Stimulated activated naive CD8-positive, alpha-beta T cell treated with anti-CD3 and anti-CD28 coated beads, Interleukin-15, Interleukin-2, amounts not matched to agents 100 ng/mL and 50 ng/mL, for 24 hours (primary cell): ENCODE measurements at regions not wholly inside any gene's neighbourhood (a gene's known extent, or its start where the extent isn't known, plus 50 kb on each side); places are given as distances from the start of the nearest gene placed in this dataset.

Experiments
- H3K27ac Mint-ChIP-seq: one replicate; pipeline ENCODE4 v1.8.0; 2021; ENCODE audit warnings: mild to moderate bottlenecking, mixed read lengths
- H3K27me3 Mint-ChIP-seq: one replicate; pipeline ENCODE4 v1.8.0; 2021; ENCODE audit warnings: mixed read lengths
- H3K36me3 Mint-ChIP-seq: one replicate; pipeline ENCODE4 v1.8.0; 2021; ENCODE audit warnings: low read depth, mixed read lengths
- H3K4me1 Mint-ChIP-seq: one replicate; pipeline ENCODE4 v1.8.0; 2021; ENCODE audit warnings: low read depth, mixed read lengths
- H3K4me3 Mint-ChIP-seq: one replicate; pipeline ENCODE4 v1.8.0; 2021; ENCODE audit warnings: mild to moderate bottlenecking, mixed read lengths
- H3K9me3 Mint-ChIP-seq: one replicate; pipeline ENCODE4 v1.8.0; 2021; ENCODE audit warnings: mixed read lengths

- peaks cover 3% of the 10 kb centered on the region for H3K27me3 Mint-ChIP-seq
Measured at GRCh38 chr2:65727381-65727780, 295.0 kb upstream of the SPRED2 start.

GRCh38 chr2:65724752-65725151, 292.4 kb upstream of the SPRED2 start:
- H3K27me3 Mint-ChIP-seq: peaks cover 3% of the 10 kb centered on the region
- no peak overlapping the region for H3K27ac Mint-ChIP-seq
- no peaks in the 10 kb centered on the region for H3K36me3 Mint-ChIP-seq
- no peak overlapping the region for H3K4me3 Mint-ChIP-seq
- H3K4me1 Mint-ChIP-seq: no peaks in the 10 kb centered on the region
- H3K9me3 Mint-ChIP-seq: no peaks in the 10 kb centered on the region

More at GRCh38 chr2:65727381-65727780, 295.0 kb upstream of the SPRED2 start:
- Mint-ChIP-seq H3K4me3 (no peak overlapping the region), H3K9me3 (no peaks in the 10 kb centered on the region), H3K36me3 (no peaks in the 10 kb centered on the region), H3K4me1 (no peaks in the 10 kb centered on the region), H3K27ac (no peak overlapping the region)

- Mint-ChIP-seq H3K4me3 (no peak overlapping the region), H3K9me3 (no peaks in the 10 kb centered on the region), H3K4me1 (no peaks in the 10 kb centered on the region), H3K27ac (no peak overlapping the region), H3K27me3 (peaks cover 4% of the 10 kb centered on the region), H3K36me3 (no peaks in the 10 kb centered on the region)
Measured at GRCh38 chr2:65724336-65724735, 291.9 kb upstream of the SPRED2 start.

- Mint-ChIP-seq H3K9me3 (no peaks in the 10 kb centered on the region), H3K27ac (no peak overlapping the region), H3K4me3 (no peak overlapping the region)
Measured at GRCh38 chr2:65722028-65722778, 289.8 kb upstream of the SPRED2 start.

GRCh38 chr2:65716698-65717097, 284.3 kb upstream of the SPRED2 start:
- Mint-ChIP-seq H3K27ac (no peak overlapping the region), H3K9me3 (no peaks in the 10 kb centered on the region), H3K4me1 (no peaks in the 10 kb centered on the region), H3K4me3 (no peak overlapping the region), H3K36me3 (no peaks in the 10 kb centered on the region), H3K27me3 (peaks cover 4% of the 10 kb centered on the region)

More at GRCh38 chr2:65722028-65722778, 289.8 kb upstream of the SPRED2 start:
- Mint-ChIP-seq H3K36me3 (no peaks in the 10 kb centered on the region), H3K27me3 (peaks cover 4% of the 10 kb centered on the region), H3K4me1 (no peaks in the 10 kb centered on the region)

- Mint-ChIP-seq H3K27me3 (peaks cover 4% of the 10 kb centered on the region), H3K4me3 (no peak overlapping the region), H3K4me1 (no peaks in the 10 kb centered on the region), H3K36me3 (no peaks in the 10 kb centered on the region), H3K27ac (no peak overlapping the region), H3K9me3 (no peaks in the 10 kb centered on the region)
Measured at GRCh38 chr2:65715323-65715722, 282.9 kb upstream of the SPRED2 start.

- Mint-ChIP-seq H3K4me3 (no peak overlapping the region), H3K27me3 (peaks cover 2% of the 10 kb centered on the region), H3K36me3 (no peaks in the 10 kb centered on the region), H3K4me1 (no peaks in the 10 kb centered on the region), H3K9me3 (no peaks in the 10 kb centered on the region), H3K27ac (no peak overlapping the region)
Measured at GRCh38 chr2:65714866-65715265, 282.5 kb upstream of the SPRED2 start.

GRCh38 chr2:65711863-65712262, 279.5 kb upstream of the SPRED2 start:
- Mint-ChIP-seq H3K4me3 (no peak overlapping the region), H3K27ac (no peak overlapping the region), H3K9me3 (no peaks in the 10 kb centered on the region), H3K36me3 (no peaks in the 10 kb centered on the region), H3K27me3 (peaks cover 16% of the 10 kb centered on the region), H3K4me1 (no peaks in the 10 kb centered on the region)

- no peaks in the 10 kb centered on the region for H3K36me3 Mint-ChIP-seq
Measured at GRCh38 chr2:65710779-65711295, 278.4 kb upstream of the SPRED2 start.

GRCh38 chr2:65710356-65710755, 278.0 kb upstream of the SPRED2 start:
- Mint-ChIP-seq H3K4me3 (no peak overlapping the region), H3K4me1 (no peaks in the 10 kb centered on the region), H3K27me3 (peaks cover 16% of the 10 kb centered on the region), H3K36me3 (no peaks in the 10 kb centered on the region), H3K9me3 (no peaks in the 10 kb centered on the region), H3K27ac (no peak overlapping the region)

More at GRCh38 chr2:65710779-65711295, 278.4 kb upstream of the SPRED2 start:
- Mint-ChIP-seq H3K9me3 (no peaks in the 10 kb centered on the region), H3K4me3 (no peak overlapping the region), H3K4me1 (no peaks in the 10 kb centered on the region), H3K27me3 (peaks cover 16% of the 10 kb centered on the region), H3K27ac (no peak overlapping the region)

- H3K9me3 Mint-ChIP-seq: no peaks in the 10 kb centered on the region
- H3K27me3 Mint-ChIP-seq: peaks cover 18% of the 10 kb centered on the region
- H3K4me3 Mint-ChIP-seq: no peak overlapping the region
- H3K36me3 Mint-ChIP-seq: no peaks in the 10 kb centered on the region
- no peaks in the 10 kb centered on the region for H3K4me1 Mint-ChIP-seq
- no peak overlapping the region for H3K27ac Mint-ChIP-seq
Measured at GRCh38 chr2:65708086-65708485, 275.7 kb upstream of the SPRED2 start.

- Mint-ChIP-seq H3K27ac (no peak overlapping the region), H3K4me1 (no peaks in the 10 kb centered on the region), H3K9me3 (no peaks in the 10 kb centered on the region), H3K27me3 (peaks cover 23% of the 10 kb centered on the region), H3K36me3 (no peaks in the 10 kb centered on the region), H3K4me3 (no peak overlapping the region)
Measured at GRCh38 chr2:65706411-65706810, 274.0 kb upstream of the SPRED2 start.

GRCh38 chr2:65701191-65701590, 268.8 kb upstream of the SPRED2 start:
- Mint-ChIP-seq H3K27me3 (peaks cover 19% of the 10 kb centered on the region), H3K4me3 (no peak overlapping the region), H3K4me1 (no peaks in the 10 kb centered on the region), H3K27ac (no peak overlapping the region), H3K9me3 (no peaks in the 10 kb centered on the region), H3K36me3 (no peaks in the 10 kb centered on the region)

- no peak overlapping the region for H3K27ac Mint-ChIP-seq
- no peaks in the 10 kb centered on the region for H3K36me3 Mint-ChIP-seq
- H3K9me3 Mint-ChIP-seq: no peaks in the 10 kb centered on the region
- no peaks in the 10 kb centered on the region for H3K4me1 Mint-ChIP-seq
- no peak overlapping the region for H3K4me3 Mint-ChIP-seq
- peaks cover 19% of the 10 kb centered on the region for H3K27me3 Mint-ChIP-seq
Measured at GRCh38 chr2:65700720-65701119, 268.3 kb upstream of the SPRED2 start.

- no peaks in the 10 kb centered on the region for H3K36me3 Mint-ChIP-seq
- H3K9me3 Mint-ChIP-seq: no peaks in the 10 kb centered on the region
- no peak overlapping the region for H3K27ac Mint-ChIP-seq
- H3K4me1 Mint-ChIP-seq: no peaks in the 10 kb centered on the region
- H3K27me3 Mint-ChIP-seq: peaks cover 19% of the 10 kb centered on the region
- H3K4me3 Mint-ChIP-seq: no peak overlapping the region
Measured at GRCh38 chr2:65700004-65700651, 267.7 kb upstream of the SPRED2 start.
